HEK293T (cell line): ENCODE measurements at regions not wholly inside any gene's neighbourhood (a gene's known extent, or its start where the extent isn't known, plus 50 kb on each side); places are given as distances from the start of the nearest gene placed in this dataset.

Source experiments
- FOXK2 ChIP-seq: fragments of 450-650 bp; IDR thresholded peaks from 2 replicates; pipeline ENCODE4 v1.6.1; 2016; ENCODE audit warnings: mild to moderate bottlenecking
- PKNOX1 ChIP-seq: fragments of 450-650 bp; IDR thresholded peaks from 2 replicates; pipeline ENCODE4 v1.6.1; 2016

DNA sequence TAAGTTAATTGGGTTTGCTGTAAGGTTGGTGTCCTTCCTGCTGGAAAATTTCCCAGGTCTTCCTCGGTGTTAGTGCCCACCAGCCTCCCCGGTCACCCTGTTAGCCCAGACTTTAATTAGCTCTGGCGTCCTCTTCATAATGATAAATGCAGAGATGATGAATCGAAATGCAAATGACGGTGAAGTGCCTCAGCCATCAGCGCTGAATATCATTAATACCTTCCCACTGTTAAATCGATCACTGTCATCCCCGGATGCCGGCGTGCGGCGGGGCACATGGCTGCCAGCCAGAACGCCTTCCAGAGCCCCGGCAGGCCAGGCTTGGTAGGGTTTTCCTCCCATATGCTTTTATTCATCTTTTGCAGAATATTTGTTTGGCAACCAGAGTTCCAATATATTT is 204.5 kb downstream of the IRX2 start:
- TF ChIP-seq PKNOX1 (no peak), FOXK2 (no peak)
